T follicular helper cell (primary cell): ENCODE measurements at regions not wholly inside any gene's neighbourhood (a gene's known extent, or its start where the extent isn't known, plus 50 kb on each side); places are given as distances from the start of the nearest gene placed in this dataset.

ENCODE experiments used
- DNase-seq: peaks from one replicate; pipeline ENCODE4 v3.0.0-alpha.2; 2020; ENCODE audit warnings: low read depth

DNA sequence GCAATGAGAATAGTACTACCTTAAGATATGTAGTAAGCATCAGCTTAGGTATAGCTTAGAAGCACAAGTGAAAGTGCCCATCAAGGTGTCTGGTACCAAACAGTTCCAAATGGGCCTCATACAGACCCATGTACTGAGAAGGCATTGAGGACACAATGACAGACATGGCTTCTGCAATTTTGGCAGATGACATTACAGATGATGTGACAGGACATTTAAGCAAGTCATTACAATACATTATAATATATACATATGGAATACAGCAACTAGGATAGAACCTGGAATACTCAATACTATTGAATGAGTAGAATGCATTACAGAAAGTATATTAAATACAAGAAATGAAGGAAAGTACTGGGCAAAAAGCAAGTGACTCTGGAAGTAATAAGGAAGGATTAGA, 256.4 kb downstream of the GXYLT1 start:
- DNase-seq = no peak

DNA sequence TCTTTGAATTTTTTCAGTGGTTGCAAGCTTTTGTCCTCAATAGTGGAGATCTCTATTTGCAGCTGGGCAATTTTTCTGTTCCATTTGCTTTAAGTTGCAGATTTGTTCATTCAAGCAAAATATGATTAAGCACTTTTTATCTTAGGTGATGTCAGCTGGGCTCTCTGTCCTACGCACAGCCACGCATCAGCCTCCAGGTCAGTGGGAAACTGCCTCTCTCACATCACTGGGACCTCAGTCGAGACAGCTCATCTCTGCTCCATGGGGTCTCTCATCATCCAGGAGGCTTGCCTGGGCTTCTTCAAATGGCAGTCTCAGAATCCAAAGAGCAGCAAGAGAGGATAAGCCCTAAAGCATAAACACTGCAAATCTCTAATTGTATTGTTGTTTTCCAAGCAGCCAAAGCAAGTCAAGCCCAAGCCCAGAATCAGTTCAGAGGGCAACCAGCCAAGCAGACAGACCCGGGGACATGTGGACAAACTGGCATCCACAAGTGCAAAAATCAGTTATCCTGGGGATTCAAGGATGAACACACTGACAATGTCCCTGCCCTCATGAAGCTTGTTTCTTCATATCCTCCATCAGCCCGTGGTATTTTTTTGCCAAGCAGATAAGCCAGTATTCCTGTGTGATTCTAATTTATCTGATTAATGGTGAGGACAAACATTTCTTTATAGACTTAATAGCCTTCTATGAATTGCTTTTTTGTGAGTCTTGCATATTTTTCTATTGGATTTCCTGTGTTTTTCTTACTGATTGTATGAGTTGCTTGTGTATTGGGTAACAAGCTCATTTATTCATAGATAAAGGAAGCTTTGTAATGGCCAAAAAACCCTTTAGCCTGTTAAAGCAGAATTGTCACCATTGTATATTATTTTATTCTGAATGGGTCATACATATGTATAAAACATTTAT, 262.5 kb downstream of the GXYLT1 start:
- no peak for DNase-seq

- DNase-seq = no peak
Observed at GRCh38 chr12:41869432-41869831, 275.2 kb downstream of the GXYLT1 start.

DNA sequence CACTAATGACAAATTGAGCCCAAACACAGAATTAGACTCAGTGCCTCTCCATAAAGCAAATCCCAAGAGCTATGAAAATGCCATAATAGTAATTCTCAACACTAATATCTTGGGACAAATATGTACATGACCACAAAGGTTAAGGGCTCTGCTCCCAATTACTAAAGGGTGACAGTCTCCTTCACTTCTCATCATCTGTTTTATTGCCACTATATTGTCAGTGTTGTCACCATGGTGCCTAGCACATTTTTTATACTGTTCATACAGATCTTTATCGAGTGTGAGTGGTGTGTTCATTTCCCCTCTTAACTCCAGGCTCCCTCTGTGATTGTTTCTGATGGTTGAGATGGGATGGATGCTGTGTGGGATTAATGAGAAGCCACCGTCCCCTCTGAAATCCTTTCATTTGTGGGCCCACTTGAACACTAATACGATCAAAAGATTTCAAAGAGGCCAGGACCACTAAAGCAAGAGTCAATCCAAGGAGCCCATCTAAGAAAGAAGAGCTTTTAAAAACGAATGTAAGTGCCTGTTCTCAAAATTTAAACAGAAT, 277.7 kb downstream of the GXYLT1 start:
- no peak for DNase-seq

DNA sequence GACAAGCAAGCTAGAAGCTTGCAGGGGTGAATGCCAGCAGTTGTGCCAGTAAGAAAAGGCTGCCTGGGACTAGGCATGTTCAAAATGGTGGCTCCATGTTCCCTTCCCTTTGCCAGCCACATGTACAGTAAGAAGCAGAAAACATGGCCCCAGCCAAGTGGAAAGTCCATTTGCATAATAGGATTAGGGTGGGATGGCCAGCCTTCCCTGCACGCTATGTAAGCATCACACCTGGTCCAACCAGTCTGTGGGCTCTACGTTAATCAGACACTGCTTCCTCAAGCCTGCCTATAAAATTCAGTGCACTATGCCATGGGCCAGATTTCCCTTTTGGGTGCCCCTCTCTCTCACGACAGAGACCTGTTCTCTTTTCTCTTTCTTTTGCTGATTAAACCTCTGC, 288.4 kb downstream of the GXYLT1 start:
- no peak for DNase-seq

DNA sequence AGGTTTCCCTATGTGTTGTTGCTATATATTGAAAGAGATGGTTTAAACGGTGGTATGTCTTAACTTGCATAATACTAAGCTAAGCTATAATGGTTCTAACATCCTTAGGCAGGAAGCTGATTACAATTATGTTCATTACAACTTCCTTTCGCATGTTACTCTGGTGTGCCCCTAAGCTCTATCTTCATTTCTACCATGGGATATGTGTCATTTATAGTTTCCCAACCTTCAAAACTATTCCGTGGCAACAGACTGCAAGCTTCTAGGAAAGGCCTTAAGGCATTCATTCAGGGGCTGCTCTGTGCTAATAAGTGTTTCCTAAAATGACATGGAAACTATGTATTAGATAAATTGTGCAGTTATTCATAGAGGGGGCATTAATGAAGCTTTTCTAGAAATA, 294.6 kb downstream of the GXYLT1 start:
- DNase-seq = no peak

DNA sequence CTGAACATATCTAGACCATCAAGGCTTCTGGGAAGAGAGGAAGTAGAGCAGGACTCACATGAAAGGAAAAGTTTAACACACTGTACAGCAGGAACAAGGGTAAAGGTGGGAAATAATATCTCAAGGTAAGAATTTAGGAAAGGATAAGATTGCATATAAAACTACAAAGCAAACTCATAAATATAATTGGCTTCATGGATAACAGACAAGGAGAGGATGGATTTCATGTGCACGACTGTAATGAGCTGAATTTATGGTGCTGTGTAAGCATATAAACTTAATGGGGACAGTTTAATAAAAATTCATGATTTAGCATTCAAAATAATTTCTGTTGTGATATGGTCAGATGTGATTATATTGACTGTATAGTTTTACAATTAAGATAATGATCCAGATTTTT, 298.0 kb downstream of the GXYLT1 start:
- no peak for DNase-seq

DNA sequence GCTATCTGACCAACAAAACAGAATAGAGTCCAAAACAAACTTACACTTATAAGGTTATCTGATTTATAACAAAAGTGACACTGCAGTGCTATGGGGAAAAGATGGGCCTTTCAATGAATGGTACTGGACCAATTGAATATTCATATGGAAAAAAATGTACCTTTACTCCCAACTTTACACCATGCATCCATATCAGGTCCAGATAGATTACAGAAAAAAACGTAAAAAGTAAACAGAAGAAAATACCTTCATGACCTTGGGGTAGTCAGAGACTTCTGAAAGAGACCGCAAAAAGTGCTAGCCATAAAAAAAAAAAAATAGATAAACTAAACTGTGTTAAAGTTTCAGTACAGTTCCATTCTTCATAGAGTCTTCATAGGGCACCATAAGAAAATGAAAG, 308.3 kb downstream of the GXYLT1 start:
- no peak for DNase-seq

DNA sequence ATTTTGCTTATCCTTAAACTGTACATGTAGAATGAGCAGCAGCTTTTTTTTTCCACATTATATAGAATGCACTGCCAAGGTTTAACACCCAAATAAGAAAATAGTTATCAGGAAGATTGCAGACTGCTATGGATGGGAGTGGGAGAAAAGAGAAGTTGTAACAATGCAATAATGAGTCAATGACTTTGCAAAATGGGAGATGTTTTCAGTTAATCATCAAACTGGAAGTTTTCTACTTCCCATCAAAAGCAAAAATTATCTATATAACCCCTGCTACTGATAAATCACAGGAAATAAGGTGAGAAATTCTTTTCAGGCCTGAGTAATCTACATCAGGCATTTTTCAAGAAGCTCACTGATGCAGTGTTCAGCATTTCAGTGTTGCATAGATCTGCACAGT, 309.1 kb downstream of the GXYLT1 start:
- DNase-seq = no peak

DNA sequence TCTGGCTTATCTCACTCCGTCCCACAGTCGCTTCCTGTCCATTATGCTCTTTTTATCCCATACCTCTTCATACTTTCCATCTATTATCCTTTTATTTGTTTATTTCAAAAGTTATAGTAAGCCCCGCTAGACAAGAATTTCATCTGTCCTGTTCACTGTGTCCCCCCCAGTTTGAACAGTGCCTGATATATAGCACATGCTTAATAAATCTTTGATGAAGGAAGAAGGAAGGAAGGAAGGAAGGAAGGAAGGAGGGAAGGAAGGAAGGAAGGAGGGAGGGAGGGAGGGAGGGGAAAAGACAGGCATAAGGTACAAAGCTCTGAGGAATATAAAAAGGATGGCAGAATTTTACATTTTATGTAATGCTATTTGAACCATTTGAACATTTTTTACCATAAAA, 324.7 kb downstream of the GXYLT1 start:
- DNase-seq = no peak

GRCh38 chr12:41804026-41804425, 340.6 kb downstream of the GXYLT1 start:
- no peak for DNase-seq

GRCh38 chr12:41802803-41803202, 341.9 kb downstream of the GXYLT1 start:
- DNase-seq = no peak

GRCh38 chr12:41801261-41801660, 343.4 kb downstream of the GXYLT1 start:
- no peak for DNase-seq

DNA sequence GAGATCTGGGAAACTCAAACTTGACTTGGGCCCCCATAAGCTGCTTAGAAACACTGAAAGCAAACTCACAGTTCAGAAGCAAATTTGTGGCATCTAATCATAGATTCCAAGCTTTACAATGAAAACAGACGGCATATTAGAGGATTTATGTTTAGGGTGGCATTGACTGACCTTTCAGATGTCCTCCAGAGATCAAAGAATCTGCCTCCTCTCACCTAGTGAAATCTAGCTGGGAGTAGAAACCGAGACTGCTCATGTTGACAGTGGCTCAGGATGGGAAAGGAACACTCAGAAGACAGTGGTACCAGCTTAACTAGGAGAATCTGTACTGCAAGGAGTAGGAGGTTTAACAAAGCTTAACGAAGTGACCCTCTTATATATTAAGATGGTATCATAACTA, 345.0 kb downstream of the GXYLT1 start:
- DNase-seq = no peak

- DNase-seq = no peak
Observed at GRCh38 chr12:41795910-41796309, 348.8 kb downstream of the GXYLT1 start.

DNA sequence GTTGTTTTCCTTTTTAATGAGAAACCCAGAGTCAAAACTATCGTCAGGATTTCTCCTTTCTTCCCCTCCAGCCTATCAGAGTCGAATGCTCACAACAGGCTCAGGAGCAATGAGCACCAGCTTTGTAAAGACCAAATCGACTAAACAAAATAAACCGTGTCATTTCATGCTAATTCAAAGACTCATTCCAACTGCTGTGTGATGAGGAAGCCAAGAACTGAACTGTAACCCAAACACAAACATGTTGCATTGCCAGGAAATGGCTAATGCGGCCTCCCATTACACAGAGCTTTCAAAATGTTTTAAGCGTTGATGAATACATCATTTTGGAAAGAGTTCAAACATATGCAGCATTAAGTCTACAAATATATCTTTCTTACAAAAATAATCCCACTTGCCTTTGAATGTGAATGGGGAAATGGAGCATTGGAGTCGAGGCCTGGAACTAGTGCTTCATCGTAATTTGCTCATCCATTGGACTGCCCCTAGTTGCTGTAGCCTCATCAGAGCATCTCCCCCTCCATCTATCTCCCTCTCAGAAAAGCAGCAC, 349.5 kb downstream of the GXYLT1 start:
- DNase-seq = no peak

GRCh38 chr12:41794336-41794735, 350.3 kb downstream of the GXYLT1 start:
- DNase-seq = no peak

GRCh38 chr12:41784957-41785356, 359.7 kb downstream of the GXYLT1 start:
- no peak for DNase-seq

GRCh38 chr12:41778934-41779333, 365.7 kb downstream of the GXYLT1 start:
- DNase-seq = no peak

GRCh38 chr12:41777064-41777790, 367.4 kb downstream of the GXYLT1 start:
- no peak for DNase-seq

GRCh38 chr12:41772478-41772877, 372.2 kb downstream of the GXYLT1 start:
- no peak for DNase-seq

- DNase-seq = no peak
Observed at GRCh38 chr12:41769810-41770209, 374.9 kb downstream of the GXYLT1 start.

DNA sequence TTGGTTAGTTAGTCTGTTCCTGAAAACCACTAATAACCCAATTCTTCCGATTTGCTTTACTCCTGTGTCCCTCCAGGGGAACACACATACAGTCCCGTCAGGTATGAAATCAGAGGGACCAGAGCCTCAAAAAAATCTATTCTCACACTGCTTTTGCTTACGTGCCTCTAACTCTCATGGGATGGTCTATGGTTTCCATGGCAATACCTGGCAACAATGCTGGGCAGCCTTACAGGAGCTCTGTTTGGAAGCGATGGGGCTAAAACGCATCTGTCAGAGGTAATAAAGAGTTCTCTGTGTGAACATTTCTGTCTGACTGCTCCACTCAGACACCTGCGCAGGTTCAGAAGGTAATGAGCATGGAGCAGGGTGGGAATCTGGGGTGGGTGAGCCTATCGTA, 376.2 kb downstream of the GXYLT1 start:
- DNase-seq = no peak
